A549 (cell line): ENCODE measurements at regions not wholly inside any gene's neighbourhood (a gene's known extent, or its start where the extent isn't known, plus 50 kb on each side); places are given as distances from the start of the nearest gene placed in this dataset.

Experiments used
- ATAC-seq, 2 experiments: fragments of 200-7000 bp in 1 of 2; fragments of >200 bp in 1 of 2; cut with Nextera tagmentation in 1 of 2; cut with Tn5 transposase in 1 of 2; 3 replicates each; pipeline versions ENCODE4 v1.8.0 to v1.9.1; 2018 to 2020; ENCODE audit warnings: mild to moderate bottlenecking in 1 of 2, moderate library complexity in 1 of 2
- CTCF ChIA-PET: fragments of 300-600 bp; sonication (Branson Sonifier 250); formaldehyde crosslinking; extraction: SDS; loops from one replicate; lab custom pipeline; 2021; ENCODE audit warnings: antibody characterized with exemption, inconsistent platforms; lab: Yijun Ruan, JAX
- POLR2A ChIA-PET: fragments of 350-600 bp; formaldehyde crosslinking; extraction: SDS; loops from one replicate; lab custom pipeline; 2021; ENCODE audit warnings: antibody characterized with exemption, inconsistent platforms; lab: Yijun Ruan, JAX
- DNase-seq, 2 experiments: peaks; one replicate each; pipeline versions ENCODE4 v3.0.0 to v3.0.0-alpha.2; 2011 to 2016; ENCODE audit warnings: low read depth in 1 of 2, low spot score in 1 of 2
- FAIRE-seq: peaks from 2 replicates; lab custom pipeline; 2011; peaks lifted over from hg19 to GRCh38; lab: Jason Lieb, UNC
- H3K27ac ChIP-seq, 2 experiments: fragments of >200 bp; sonication (Bioruptor Twin); formaldehyde crosslinking; 3 replicates each; pipeline ENCODE4 v1.5.1; 2016 to 2017
- H3K4me1 ChIP-seq: fragments of >200 bp; sonication (Bioruptor Twin); formaldehyde crosslinking; 3 replicates; pipeline ENCODE4 v1.6.1; 2016
- H3K4me2 ChIP-seq: fragments of >200 bp; sonication (Bioruptor Twin); formaldehyde crosslinking; 3 replicates; pipeline ENCODE4 v1.6.1; 2016
- H3K4me3 ChIP-seq: fragments of >200 bp; sonication (Bioruptor Twin); formaldehyde crosslinking; 3 replicates; pipeline ENCODE4 v1.5.1; 2016
- H3K9me3 ChIP-seq: fragments of >200 bp; sonication (Bioruptor Twin); formaldehyde crosslinking; 3 replicates; pipeline ENCODE4 v1.6.1; 2016
- ATOH8 ChIP-seq: fragments of 250-450 bp; sonication (Bioruptor Pico); IDR thresholded peaks from 2 replicates; pipeline ENCODE4 v1.5.0; 2020; ENCODE audit warnings: low read depth, mild to moderate bottlenecking, moderate library complexity
- CBX8 ChIP-seq: fragments of 200-600 bp; sonication (generic); IDR thresholded peaks from 2 replicates; pipeline ENCODE4 v1.6.1; 2016
- ELK1 ChIP-seq: fragments of 150-350 bp; IDR thresholded peaks from 2 replicates; pipeline ENCODE4 v1.6.1; 2014; ENCODE audit warnings: low read depth, mild to moderate bottlenecking, low read length
- FOSL2 ChIP-seq, 2 experiments: fragments of 450-650 bp in 1 of 2; fragments of >200 bp in 1 of 2; sonication (Bioruptor Twin) in 1 of 2; formaldehyde crosslinking; IDR thresholded peaks; 2 replicates each; pipeline versions ENCODE4 v1.5.0 to v1.6.1; 2016 to 2020; ENCODE audit warnings: mild to moderate bottlenecking in 1 of 2, moderate library complexity in 1 of 2
- HEYL ChIP-seq: fragments of 250-450 bp; sonication (Bioruptor Pico); IDR thresholded peaks from 2 replicates; pipeline ENCODE4 v1.8.0; 2021; ENCODE audit warnings: mild to moderate bottlenecking, moderate library complexity
- HOXA7 ChIP-seq: fragments of 250-450 bp; sonication (Bioruptor Pico); IDR thresholded peaks from 2 replicates; pipeline ENCODE4 v1.5.0; 2020; ENCODE audit warnings: mild to moderate bottlenecking, moderate library complexity
- HOXB13 ChIP-seq: fragments of 250-450 bp; sonication (Bioruptor Pico); IDR thresholded peaks from 2 replicates; pipeline ENCODE4 v1.5.0; 2020; ENCODE audit warnings: low read depth, mild to moderate bottlenecking, moderate library complexity
- MAZ ChIP-seq: fragments of 150-350 bp; IDR thresholded peaks from 2 replicates; pipeline ENCODE4 v1.6.1; 2014; ENCODE audit warnings: antibody characterized with exemption, low read depth, low read length, borderline replicate concordance
- NFE2L2 ChIP-seq: fragments of 150-350 bp; conservative IDR thresholded peaks from 2 replicates; pipeline ENCODE4 v1.6.1; 2014; ENCODE audit warnings: low read length
- PHF8 ChIP-seq: fragments of 200-600 bp; sonication (generic); IDR thresholded peaks from 2 replicates; pipeline ENCODE4 v1.6.1; 2016; ENCODE audit warnings: low read depth, mild to moderate bottlenecking, antibody characterized with exemption, moderate library complexity, borderline replicate concordance
- POLR2A ChIP-seq: IDR thresholded peaks from 2 replicates; pipeline ENCODE4 v1.6.1; 2012; ENCODE audit warnings: mild to moderate bottlenecking, low read length
- POLR2AphosphoS2 ChIP-seq: conservative IDR thresholded peaks from 2 replicates; pipeline ENCODE4 v1.6.1; 2012; ENCODE audit warnings: low read length, improper control_type of control experiment, inconsistent platforms
- RARB ChIP-seq: fragments of 250-450 bp; sonication (Bioruptor Pico); IDR thresholded peaks from 2 replicates; pipeline ENCODE4 v1.8.0; 2021; ENCODE audit warnings: mild to moderate bottlenecking, moderate library complexity
- RCOR1 ChIP-seq: fragments of 150-350 bp; IDR thresholded peaks from 2 replicates; pipeline ENCODE4 v1.6.1; 2014; ENCODE audit warnings: antibody characterized with exemption, low read length, low read depth
- REST ChIP-seq: fragments of 200-600 bp; sonication (generic); IDR thresholded peaks from 2 replicates; pipeline ENCODE4 v1.6.1; 2016; ENCODE audit warnings: antibody characterized with exemption, mild to moderate bottlenecking, moderate library complexity
- RNF2 ChIP-seq: fragments of 200-600 bp; sonication (generic); IDR thresholded peaks from 2 replicates; pipeline ENCODE4 v1.6.1; 2016; ENCODE audit warnings: low read depth, mild to moderate bottlenecking, antibody characterized with exemption, moderate library complexity, borderline replicate concordance
- SMC3 ChIP-seq: fragments of >200 bp; sonication (Bioruptor Twin); formaldehyde crosslinking; IDR thresholded peaks from 3 replicates; pipeline ENCODE4 v1.6.1; 2018; ENCODE audit warnings: inconsistent platforms
- SREBF2 ChIP-seq: fragments of 450-650 bp; IDR thresholded peaks from 2 replicates; pipeline ENCODE4 v1.6.1; 2014; ENCODE audit warnings: mild to moderate bottlenecking, moderate library complexity
- TFCP2L1 ChIP-seq: fragments of 250-450 bp; sonication (Bioruptor Pico); IDR thresholded peaks from 2 replicates; pipeline ENCODE4 v1.5.0; 2021; ENCODE audit warnings: mild to moderate bottlenecking
- TP53 ChIP-seq: fragments of 250-450 bp; sonication (Bioruptor Pico); IDR thresholded peaks from 2 replicates; pipeline ENCODE4 v1.5.0; 2021; ENCODE audit warnings: mild to moderate bottlenecking, moderate library complexity
- ZNF302 ChIP-seq: fragments of 250-450 bp; sonication (Bioruptor Pico); IDR thresholded peaks from 2 replicates; pipeline ENCODE4 v1.9.0; 2021; ENCODE audit warnings: inconsistent platforms, mild to moderate bottlenecking, moderate library complexity
- ZSCAN20 ChIP-seq: fragments of 250-450 bp; sonication (Bioruptor Pico); IDR thresholded peaks from 2 replicates; pipeline ENCODE4 v1.8.0; 2022; ENCODE audit warnings: mild to moderate bottlenecking, moderate library complexity
- WGBS: methylation state at CpG from one replicate; pipeline ENCODE4 v1.1.6; 2017; ENCODE audit errors: missing lambda C conversion rate; 5-methylcytosine and 5-hydroxymethylcytosine counted together

GRCh38 chr5:144024545-144024944, 145.9 kb downstream of the YIPF5 start (continued):
- TF ChIP-seq POLR2AphosphoS2 (no peak), HOXA7 (CRISPR knock-in tag) (no peak), REST (no peak), SREBF2 (no peak), NFE2L2 (no peak), SMC3 (no peak)

- Histone ChIP-seq H3K9me3 (no peaks in the 10 kb centered on the region), H3K4me1 (no peaks in the 10 kb centered on the region), H3K27ac (no peak overlapping the region), H3K4me3 (no peak overlapping the region), H3K4me2 (no peak overlapping the region)
- no peak for ATAC-seq
- ChIA-PET CTCF (no interaction called here), POLR2A (no interaction called here)
- no peak for TF ChIP-seq RARB (CRISPR knock-in tag)
- no peak for FAIRE-seq
- WGBS, result 2% methylated on average over 1 of the region's 1 CpG
- no peak for DNase-seq
Observed at GRCh38 chr5:144026286-144026685, 144.2 kb downstream of the YIPF5 start.

- WGBS, result 42% methylated on average over 2 of the region's 2 CpGs
- ChIA-PET CTCF (no interaction called here), POLR2A (no interaction called here)
- H3K4me2 ChIP-seq, result peak overlapping the region; percentile 10; the same call in 1 of the 3 replicates
- H3K27ac ChIP-seq, result no peak overlapping the region
- no peak for TF ChIP-seq POLR2A
- no peak for TF ChIP-seq POLR2AphosphoS2
- TF ChIP-seq PHF8, result no peak
- TF ChIP-seq ZNF302 (CRISPR knock-in tag), result no peak
- no peak for TF ChIP-seq RCOR1
- TF ChIP-seq TFCP2L1, result no peak
- no peak for TF ChIP-seq HOXB13 (CRISPR knock-in tag)
- no peak for TF ChIP-seq HEYL (CRISPR knock-in tag)
- no peak for TF ChIP-seq HOXA7 (CRISPR knock-in tag)
- no peak for TF ChIP-seq ATOH8
- TF ChIP-seq SREBF2, result no peak
- TF ChIP-seq CBX8, result no peak
- TF ChIP-seq TP53 (CRISPR knock-in tag), result no peak
- no peak for TF ChIP-seq ZSCAN20 (CRISPR knock-in tag)
- no peak for TF ChIP-seq FOSL2 (IDR thresholded peaks at IDR 0.05)
- no peak for TF ChIP-seq FOSL2 (CRISPR knock-in tag; IDR thresholded peaks at IDR 0.05)
- no peak for TF ChIP-seq MAZ
- no peak for TF ChIP-seq ELK1
- TF ChIP-seq RNF2, result no peak
- no peak overlapping the region for H3K4me3 ChIP-seq
- FAIRE-seq (no peak), DNase-seq (no peak), ATAC-seq (no peak)
- no peaks in the 10 kb centered on the region for H3K9me3 ChIP-seq
- no peaks in the 10 kb centered on the region for H3K4me1 ChIP-seq
Observed at GRCh38 chr5:144028058-144028457, 142.4 kb downstream of the YIPF5 start.
